Stomach smooth muscle (tissue), 2 donors: ENCODE measurements at regions not wholly inside any gene's neighbourhood (a gene's known extent, or its start where the extent isn't known, plus 50 kb on each side); places are given as distances from the start of the nearest gene placed in this dataset.

Experiments used
- H3K27ac ChIP-seq: one replicate; pipeline ENCODE4 v1.7.0; 2013; ENCODE audit warnings: mild to moderate bottlenecking, low read length, inconsistent platforms
- H3K27me3 ChIP-seq, 2 donors: one replicate each; pipeline ENCODE4 v1.7.0; 2013; ENCODE audit warnings: low read length in 2 of 2; ENCODE audit not compliant: insufficient read depth in 2 of 2, control insufficient read depth in 1 of 2
- H3K36me3 ChIP-seq, 2 donors: one replicate each; pipeline ENCODE4 v1.7.0; 2013; ENCODE audit warnings: low read length in 2 of 2; ENCODE audit not compliant: control insufficient read depth in 2 of 2, insufficient read depth in 2 of 2
- H3K4me1 ChIP-seq: one replicate; pipeline ENCODE4 v1.7.0; 2013; ENCODE audit warnings: low read length; ENCODE audit not compliant: control insufficient read depth, insufficient read depth
- H3K4me3 ChIP-seq, 2 donors: one replicate each; pipeline ENCODE4 v1.7.0; 2013; ENCODE audit warnings: low read length in 2 of 2
- H3K9ac ChIP-seq, 2 donors: one replicate each; pipeline ENCODE4 v1.7.0; 2013; ENCODE audit warnings: low read length in 2 of 2, mild to moderate bottlenecking in 1 of 2
- H3K9me3 ChIP-seq, 2 donors: one replicate each; pipeline ENCODE4 v1.7.0; 2013; ENCODE audit warnings: low read length in 2 of 2; ENCODE audit not compliant: control insufficient read depth in 2 of 2
- donor health status: healthy.
- donor health status: Pancreatic carcinoma.

GRCh38 chr5:4101189-4101588 is 505.6 kb downstream of the IRX1 start:
- Histone ChIP-seq H3K4me1 (no peaks in the 10 kb centered on the region), H3K27me3 (no peaks in the 10 kb centered on the region), H3K4me3 (no peak overlapping the region), H3K9ac (no peak overlapping the region), H3K27ac (no peak overlapping the region), H3K36me3 (no peaks in the 10 kb centered on the region), H3K9me3 (no peaks in the 10 kb centered on the region)

DNA sequence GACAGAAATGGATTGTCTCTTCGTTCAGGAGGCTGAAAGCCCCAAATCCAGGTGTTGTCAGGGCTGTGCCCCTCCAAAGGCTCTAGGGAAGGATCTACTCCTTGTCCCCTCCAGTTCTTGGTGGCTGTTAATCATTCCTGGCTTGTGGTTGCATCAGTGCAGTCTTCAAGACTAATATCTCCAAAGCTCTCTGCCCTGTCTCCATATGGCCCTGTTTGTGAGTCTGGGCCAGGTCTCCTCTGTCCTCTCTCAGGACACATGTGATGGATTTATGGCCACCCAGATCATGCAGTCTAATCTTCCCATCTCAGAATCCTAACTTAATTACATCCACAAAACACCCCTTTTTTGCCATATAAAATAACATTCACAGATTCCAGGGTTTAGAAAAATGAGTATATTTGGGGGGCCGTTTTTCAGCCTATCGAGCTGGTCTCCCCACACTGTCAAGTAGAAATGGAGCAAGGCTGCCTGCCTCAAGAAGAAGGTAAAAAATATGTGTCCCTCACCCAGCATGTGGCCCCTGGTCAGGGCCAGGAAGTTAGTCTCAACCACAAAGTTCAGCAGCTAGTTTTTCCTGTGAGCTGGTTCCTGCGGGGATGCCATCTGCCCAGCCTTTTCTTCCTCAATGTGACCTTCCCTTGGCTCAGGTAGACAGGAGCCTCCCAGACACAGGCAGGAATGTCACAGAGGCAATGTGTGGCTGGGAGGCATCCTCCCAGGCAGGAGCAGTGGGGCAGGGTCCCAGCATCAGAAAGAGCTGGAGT is 509.4 kb downstream of the IRX1 start:
- no peaks in the 10 kb centered on the region for H3K36me3 ChIP-seq
- no peak overlapping the region for H3K9ac ChIP-seq
- no peaks in the 10 kb centered on the region for H3K9me3 ChIP-seq
- H3K4me3 ChIP-seq = no peak overlapping the region
- no peaks in the 10 kb centered on the region for H3K27me3 ChIP-seq
- no peaks in the 10 kb centered on the region for H3K4me1 ChIP-seq
- no peak overlapping the region for H3K27ac ChIP-seq

DNA sequence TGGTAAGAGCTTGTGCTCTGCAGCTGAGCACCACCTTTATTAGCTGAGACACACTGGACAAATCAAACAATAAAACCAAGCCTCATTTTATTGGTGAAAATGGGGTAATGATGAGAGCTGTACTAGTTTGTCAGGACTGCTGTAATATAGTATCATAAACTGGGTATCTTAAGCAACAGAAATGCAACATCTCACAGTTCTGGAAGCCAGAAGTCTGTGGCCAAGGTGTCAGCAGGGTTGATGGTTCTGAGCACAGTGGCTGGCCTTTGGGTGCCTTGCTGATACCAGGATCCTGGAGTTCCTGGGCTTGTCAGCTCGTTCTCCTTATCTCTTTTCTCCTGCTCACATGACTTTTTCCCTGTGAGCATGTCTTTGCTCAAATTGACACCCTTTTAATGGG is 513.1 kb downstream of the IRX1 start:
- Histone ChIP-seq H3K9ac (no peak overlapping the region), H3K27me3 (no peaks in the 10 kb centered on the region), H3K4me3 (no peak overlapping the region), H3K27ac (no peak overlapping the region), H3K4me1 (peaks cover 2% of the 10 kb centered on the region), H3K9me3 (no peaks in the 10 kb centered on the region), H3K36me3 (no peaks in the 10 kb centered on the region)

GRCh38 chr5:4113426-4113825 is 517.8 kb downstream of the IRX1 start:
- Histone ChIP-seq H3K9ac (no peak overlapping the region), H3K4me1 (peaks cover 2% of the 10 kb centered on the region), H3K4me3 (no peak overlapping the region), H3K27me3 (no peaks in the 10 kb centered on the region), H3K27ac (no peak overlapping the region), H3K9me3 (no peaks in the 10 kb centered on the region), H3K36me3 (no peaks in the 10 kb centered on the region)

DNA sequence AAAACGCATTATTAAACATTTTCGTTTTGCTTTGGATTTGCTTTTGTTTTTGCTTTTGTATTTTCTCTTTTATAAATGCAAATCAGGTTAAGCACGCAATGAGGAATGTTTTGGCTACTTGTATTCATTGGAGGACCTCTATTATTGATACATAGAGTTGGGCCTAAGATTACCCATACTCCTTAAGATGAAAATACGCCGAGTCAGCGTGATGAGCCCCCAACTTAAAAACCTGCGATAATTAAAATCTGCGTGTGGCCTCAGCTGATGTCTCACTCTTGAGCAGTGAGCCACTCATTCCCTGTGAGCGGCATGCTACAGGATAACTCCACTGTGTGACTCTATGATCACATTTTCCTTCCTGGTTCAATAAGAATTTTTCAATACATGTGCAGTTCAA is 518.3 kb downstream of the IRX1 start:
- no peaks in the 10 kb centered on the region for H3K9me3 ChIP-seq
- H3K27ac ChIP-seq = no peak overlapping the region
- no peaks in the 10 kb centered on the region for H3K36me3 ChIP-seq
- H3K4me1 ChIP-seq = peaks cover 2% of the 10 kb centered on the region
- H3K9ac ChIP-seq = no peak overlapping the region
- no peaks in the 10 kb centered on the region for H3K27me3 ChIP-seq
- no peak overlapping the region for H3K4me3 ChIP-seq

- H3K9ac ChIP-seq = no peak overlapping the region
- no peaks in the 10 kb centered on the region for H3K27me3 ChIP-seq
- peaks cover 2% of the 10 kb centered on the region for H3K4me1 ChIP-seq
- H3K27ac ChIP-seq = no peak overlapping the region
- H3K36me3 ChIP-seq = no peaks in the 10 kb centered on the region
- no peak overlapping the region for H3K4me3 ChIP-seq
- H3K9me3 ChIP-seq = no peaks in the 10 kb centered on the region
These were observed 518.8 kb downstream of the IRX1 start for GRCh38 chr5:4114452-4114851.

DNA sequence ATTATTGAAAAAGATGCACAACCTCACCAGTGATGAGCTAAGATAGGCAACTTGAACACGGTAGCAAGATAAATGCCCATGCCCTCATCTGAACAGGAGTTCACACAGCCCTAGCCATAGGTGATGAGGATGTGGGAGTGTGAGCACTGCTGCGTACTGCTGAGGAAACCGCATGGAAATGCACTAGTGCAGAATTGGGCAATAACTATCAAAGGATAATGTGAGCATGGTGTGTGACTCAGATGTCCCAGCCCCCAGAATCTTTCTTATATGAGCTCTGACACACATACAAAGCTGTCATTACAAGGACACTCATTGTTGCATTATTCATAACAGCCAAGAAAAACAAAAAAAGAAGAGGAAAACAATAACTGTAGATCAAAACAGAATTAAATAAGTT is 521.2 kb downstream of the IRX1 start:
- Histone ChIP-seq H3K9me3 (peaks cover 0 to 2% of the 10 kb centered on the region in 2 donors), H3K4me3 (no peak overlapping the region), H3K27ac (no peak overlapping the region), H3K4me1 (peaks cover 2% of the 10 kb centered on the region), H3K9ac (no peak overlapping the region), H3K36me3 (no peaks in the 10 kb centered on the region), H3K27me3 (no peaks in the 10 kb centered on the region)

DNA sequence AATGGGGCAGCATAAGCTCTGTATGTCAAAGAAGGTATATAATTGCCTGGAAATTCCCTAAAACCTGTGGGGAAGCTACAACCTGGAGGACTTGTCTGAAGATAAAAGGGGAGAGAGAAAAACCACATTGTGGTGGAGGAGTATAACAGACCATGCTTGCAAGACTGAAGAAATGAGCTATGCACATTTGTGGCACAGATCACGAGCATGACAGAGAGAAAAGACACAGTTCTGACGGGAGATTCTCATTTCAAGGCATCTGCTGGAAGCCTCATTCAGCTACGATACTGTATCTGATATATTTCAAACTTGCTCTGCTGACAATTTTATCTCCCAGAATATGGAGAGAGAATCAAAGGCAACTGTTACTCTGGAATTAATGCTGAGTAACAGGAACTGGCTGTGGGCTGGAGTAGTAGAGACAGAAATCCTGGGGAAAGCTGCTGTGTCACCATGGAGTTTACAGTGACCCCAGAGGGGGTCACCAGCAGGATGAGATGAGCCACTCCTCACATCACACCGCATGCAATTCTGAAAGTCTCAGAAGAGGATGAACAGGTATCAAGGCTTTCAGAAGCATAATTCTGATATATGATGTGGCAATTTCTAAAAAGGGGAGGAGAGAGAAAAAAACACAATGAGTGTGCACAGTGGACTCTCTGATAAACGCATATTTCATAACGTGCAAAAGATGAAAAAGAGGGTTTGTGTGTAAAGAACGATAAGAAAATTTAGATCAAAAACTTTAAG is 528.8 kb downstream of the IRX1 start:
- peaks cover 2 to 10% of the 10 kb centered on the region in 2 donors for H3K9me3 ChIP-seq
- no peaks in the 10 kb centered on the region for H3K27me3 ChIP-seq
- H3K4me3 ChIP-seq = no peak overlapping the region
- no peak overlapping the region for H3K27ac ChIP-seq
- no peaks in the 10 kb centered on the region for H3K36me3 ChIP-seq
- H3K4me1 ChIP-seq = no peaks in the 10 kb centered on the region
- no peak overlapping the region for H3K9ac ChIP-seq

- Histone ChIP-seq H3K9ac (no peak overlapping the region), H3K4me1 (no peaks in the 10 kb centered on the region), H3K9me3 (peaks cover 0 to 10% of the 10 kb centered on the region in 2 donors), H3K27ac (no peak overlapping the region), H3K27me3 (no peaks in the 10 kb centered on the region), H3K36me3 (no peaks in the 10 kb centered on the region), H3K4me3 (no peak overlapping the region)
These were observed 533.4 kb downstream of the IRX1 start for GRCh38 chr5:4128994-4129393.

DNA sequence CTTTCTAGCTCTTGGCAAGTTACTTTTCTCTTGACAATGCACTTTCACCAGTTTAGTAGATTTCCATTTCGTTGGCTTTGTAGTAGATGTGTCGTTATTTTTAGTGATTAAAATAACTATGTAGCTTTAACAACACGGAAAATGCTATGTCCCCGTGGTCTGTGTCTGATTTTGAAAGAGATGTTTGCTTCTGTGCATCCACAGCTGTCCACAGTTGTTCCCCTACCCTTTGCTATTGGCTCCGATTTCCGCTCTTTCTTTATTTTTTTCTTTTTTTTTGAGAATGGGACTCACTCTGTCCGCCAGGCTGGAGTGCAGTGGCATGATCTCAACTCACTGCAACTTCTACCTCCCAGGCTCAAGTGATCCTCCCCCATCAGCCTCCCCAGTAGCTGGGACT is 533.9 kb downstream of the IRX1 start:
- Histone ChIP-seq H3K27ac (no peak overlapping the region), H3K27me3 (no peaks in the 10 kb centered on the region), H3K4me3 (no peak overlapping the region)

GRCh38 chr5:4130819-4131218 is 535.2 kb downstream of the IRX1 start:
- H3K9me3 ChIP-seq = peaks cover 0 to 10% of the 10 kb centered on the region in 2 donors
- no peak overlapping the region for H3K9ac ChIP-seq
- H3K27ac ChIP-seq = no peak overlapping the region
- no peaks in the 10 kb centered on the region for H3K36me3 ChIP-seq
- no peaks in the 10 kb centered on the region for H3K4me1 ChIP-seq
- H3K27me3 ChIP-seq = no peaks in the 10 kb centered on the region
- no peak overlapping the region for H3K4me3 ChIP-seq

More for the DNA sequence above, 533.9 kb downstream of the IRX1 start:
- Histone ChIP-seq H3K4me1 (no peaks in the 10 kb centered on the region), H3K9ac (no peak overlapping the region), H3K36me3 (no peaks in the 10 kb centered on the region), H3K9me3 (peaks cover 0 to 10% of the 10 kb centered on the region in 2 donors)
